K562 (cell line): ENCODE measurements at regions not wholly inside any gene's neighbourhood (a gene's known extent, or its start where the extent isn't known, plus 50 kb on each side); places are given as distances from the start of the nearest gene placed in this dataset.

Experiments used
- BRD9 ChIP-seq: fragments of 450-650 bp; IDR thresholded peaks from 2 replicates; pipeline ENCODE4 v1.6.1; 2018; ENCODE audit warnings: low read depth; ENCODE audit not compliant: partially characterized antibody
- FOXK1 ChIP-seq: sonication (generic); formaldehyde crosslinking; IDR thresholded peaks from 2 replicates; pipeline ENCODE4 v1.8.0; 2022; ENCODE audit warnings: missing genetic modification reagents, mild to moderate bottlenecking, borderline replicate concordance
- GATA2 ChIP-seq: sonication (generic); formaldehyde crosslinking; IDR thresholded peaks from 2 replicates; pipeline ENCODE4 v1.4.0; 2020; ENCODE audit warnings: mild to moderate bottlenecking, missing genetic modification reagents
- MEIS2 ChIP-seq: fragments of 450-650 bp; IDR thresholded peaks from 2 replicates; pipeline ENCODE4 v1.6.1; 2014; ENCODE audit warnings: mild to moderate bottlenecking; ENCODE audit not compliant: partially characterized antibody
- RNF2 ChIP-seq: sonication (generic); IDR thresholded peaks from 2 replicates; pipeline ENCODE4 v1.6.1; 2016
- SP1 ChIP-seq: sonication (generic); formaldehyde crosslinking; IDR thresholded peaks from 2 replicates; pipeline ENCODE4 v1.8.1; 2022; ENCODE audit warnings: mild to moderate bottlenecking, missing genetic modification reagents
- TAF1 ChIP-seq: IDR thresholded peaks from 2 replicates; pipeline ENCODE4 v1.6.1; 2011; ENCODE audit warnings: mild to moderate bottlenecking, low read length, moderate library complexity; ENCODE audit not compliant: insufficient read depth, control insufficient read depth, severe bottlenecking; ENCODE audit errors: extremely low read depth
- TEAD1 ChIP-seq, 2 experiments: fragments of 450-650 bp in 1 of 2; sonication (generic) in 1 of 2; formaldehyde crosslinking; IDR thresholded peaks; 2 replicates each; pipeline versions ENCODE4 v1.4.0 to v1.8.0; 2020 to 2022; ENCODE audit warnings: mild to moderate bottlenecking in 2 of 2, missing genetic modification reagents in 1 of 2
- TGIF2 ChIP-seq: sonication (generic); formaldehyde crosslinking; IDR thresholded peaks from 2 replicates; pipeline ENCODE4 v1.8.1; 2022; ENCODE audit warnings: mild to moderate bottlenecking, missing genetic modification reagents, moderate library complexity
- ZC3H8 ChIP-seq: fragments of 450-650 bp; IDR thresholded peaks from 2 replicates; pipeline ENCODE4 v1.6.1; 2017
- TF ChIP-seq, protein P1 (sequence below): sonication (generic); formaldehyde crosslinking; IDR thresholded peaks from 2 replicates; pipeline ENCODE4 v1.8.0; 2023; ENCODE audit warnings: missing genetic modification reagents, mild to moderate bottlenecking, borderline replicate concordance
- TF ChIP-seq, protein P2 (sequence below): fragments of 450-650 bp; IDR thresholded peaks from 2 replicates; pipeline ENCODE4 v1.6.1; 2016; ENCODE audit warnings: missing biosample characterization, missing genetic modification characterization
- TF ChIP-seq, protein P3 (sequence below): sonication (generic); formaldehyde crosslinking; IDR thresholded peaks from 2 replicates; pipeline ENCODE4 v1.8.0; 2023; ENCODE audit warnings: mild to moderate bottlenecking, missing genetic modification reagents
- TF ChIP-seq, protein P4 (sequence below): fragments of 250-450 bp; sonication (Bioruptor Pico); IDR thresholded peaks from 2 replicates; pipeline ENCODE4 v1.8.0; 2022; ENCODE audit warnings: inconsistent platforms, mild to moderate bottlenecking, moderate library complexity, borderline replicate concordance
- TF ChIP-seq, protein P5 (sequence below): IDR thresholded peaks from 2 replicates; pipeline ENCODE4 v1.6.1; 2014; ENCODE audit warnings: antibody characterized with exemption

DNA sequence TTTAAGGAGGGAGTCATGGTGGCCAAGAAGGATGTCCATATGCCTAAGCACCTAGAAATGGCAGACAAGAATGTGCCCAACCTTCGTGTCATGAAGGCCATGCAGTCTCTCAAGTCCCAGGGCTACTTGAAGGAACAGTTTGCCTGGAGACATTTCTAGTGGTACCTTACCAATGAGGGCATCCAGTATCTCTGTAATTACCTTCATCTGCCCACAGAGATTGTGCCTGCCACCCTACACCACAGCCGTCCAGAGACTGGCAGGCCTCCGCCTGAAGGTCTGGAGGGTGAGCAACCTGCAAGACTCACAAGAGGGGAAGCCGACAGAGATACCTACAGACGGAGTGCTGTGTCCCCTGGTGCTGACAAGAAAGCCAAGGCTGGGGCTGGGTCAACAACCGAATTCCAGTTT, 115.0 kb downstream of the HFE start (continued):
- peak; percentile 23 for TF ChIP-seq TAF1
- peak; percentile 31; the same call in 1 of the 2 replicates for TF ChIP-seq SP1 (CRISPR knock-in tag)
- no peak for TF ChIP-seq ZC3H8
- TF ChIP-seq, protein P1, sequence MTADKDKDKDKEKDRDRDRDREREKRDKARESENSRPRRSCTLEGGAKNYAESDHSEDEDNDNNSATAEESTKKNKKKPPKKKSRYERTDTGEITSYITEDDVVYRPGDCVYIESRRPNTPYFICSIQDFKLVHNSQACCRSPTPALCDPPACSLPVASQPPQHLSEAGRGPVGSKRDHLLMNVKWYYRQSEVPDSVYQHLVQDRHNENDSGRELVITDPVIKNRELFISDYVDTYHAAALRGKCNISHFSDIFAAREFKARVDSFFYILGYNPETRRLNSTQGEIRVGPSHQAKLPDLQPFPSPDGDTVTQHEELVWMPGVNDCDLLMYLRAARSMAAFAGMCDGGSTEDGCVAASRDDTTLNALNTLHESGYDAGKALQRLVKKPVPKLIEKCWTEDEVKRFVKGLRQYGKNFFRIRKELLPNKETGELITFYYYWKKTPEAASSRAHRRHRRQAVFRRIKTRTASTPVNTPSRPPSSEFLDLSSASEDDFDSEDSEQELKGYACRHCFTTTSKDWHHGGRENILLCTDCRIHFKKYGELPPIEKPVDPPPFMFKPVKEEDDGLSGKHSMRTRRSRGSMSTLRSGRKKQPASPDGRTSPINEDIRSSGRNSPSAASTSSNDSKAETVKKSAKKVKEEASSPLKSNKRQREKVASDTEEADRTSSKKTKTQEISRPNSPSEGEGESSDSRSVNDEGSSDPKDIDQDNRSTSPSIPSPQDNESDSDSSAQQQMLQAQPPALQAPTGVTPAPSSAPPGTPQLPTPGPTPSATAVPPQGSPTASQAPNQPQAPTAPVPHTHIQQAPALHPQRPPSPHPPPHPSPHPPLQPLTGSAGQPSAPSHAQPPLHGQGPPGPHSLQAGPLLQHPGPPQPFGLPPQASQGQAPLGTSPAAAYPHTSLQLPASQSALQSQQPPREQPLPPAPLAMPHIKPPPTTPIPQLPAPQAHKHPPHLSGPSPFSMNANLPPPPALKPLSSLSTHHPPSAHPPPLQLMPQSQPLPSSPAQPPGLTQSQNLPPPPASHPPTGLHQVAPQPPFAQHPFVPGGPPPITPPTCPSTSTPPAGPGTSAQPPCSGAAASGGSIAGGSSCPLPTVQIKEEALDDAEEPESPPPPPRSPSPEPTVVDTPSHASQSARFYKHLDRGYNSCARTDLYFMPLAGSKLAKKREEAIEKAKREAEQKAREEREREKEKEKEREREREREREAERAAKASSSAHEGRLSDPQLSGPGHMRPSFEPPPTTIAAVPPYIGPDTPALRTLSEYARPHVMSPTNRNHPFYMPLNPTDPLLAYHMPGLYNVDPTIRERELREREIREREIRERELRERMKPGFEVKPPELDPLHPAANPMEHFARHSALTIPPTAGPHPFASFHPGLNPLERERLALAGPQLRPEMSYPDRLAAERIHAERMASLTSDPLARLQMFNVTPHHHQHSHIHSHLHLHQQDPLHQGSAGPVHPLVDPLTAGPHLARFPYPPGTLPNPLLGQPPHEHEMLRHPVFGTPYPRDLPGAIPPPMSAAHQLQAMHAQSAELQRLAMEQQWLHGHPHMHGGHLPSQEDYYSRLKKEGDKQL, result 0 out of 2 replicates have a peak, but pooled peaks have one; percentile 71
- TF ChIP-seq GATA2 (CRISPR knock-in tag), result no peak
- no peak for TF ChIP-seq RNF2
- TF ChIP-seq TGIF2, result no peak
- TF ChIP-seq TEAD1 (CRISPR knock-in tag; IDR thresholded peaks at IDR 0.05), result no peak
- TF ChIP-seq, protein P2, sequence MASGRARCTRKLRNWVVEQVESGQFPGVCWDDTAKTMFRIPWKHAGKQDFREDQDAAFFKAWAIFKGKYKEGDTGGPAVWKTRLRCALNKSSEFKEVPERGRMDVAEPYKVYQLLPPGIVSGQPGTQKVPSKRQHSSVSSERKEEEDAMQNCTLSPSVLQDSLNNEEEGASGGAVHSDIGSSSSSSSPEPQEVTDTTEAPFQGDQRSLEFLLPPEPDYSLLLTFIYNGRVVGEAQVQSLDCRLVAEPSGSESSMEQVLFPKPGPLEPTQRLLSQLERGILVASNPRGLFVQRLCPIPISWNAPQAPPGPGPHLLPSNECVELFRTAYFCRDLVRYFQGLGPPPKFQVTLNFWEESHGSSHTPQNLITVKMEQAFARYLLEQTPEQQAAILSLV, result no peak
- TF ChIP-seq MEIS2, result no peak
- TF ChIP-seq, protein P3, sequence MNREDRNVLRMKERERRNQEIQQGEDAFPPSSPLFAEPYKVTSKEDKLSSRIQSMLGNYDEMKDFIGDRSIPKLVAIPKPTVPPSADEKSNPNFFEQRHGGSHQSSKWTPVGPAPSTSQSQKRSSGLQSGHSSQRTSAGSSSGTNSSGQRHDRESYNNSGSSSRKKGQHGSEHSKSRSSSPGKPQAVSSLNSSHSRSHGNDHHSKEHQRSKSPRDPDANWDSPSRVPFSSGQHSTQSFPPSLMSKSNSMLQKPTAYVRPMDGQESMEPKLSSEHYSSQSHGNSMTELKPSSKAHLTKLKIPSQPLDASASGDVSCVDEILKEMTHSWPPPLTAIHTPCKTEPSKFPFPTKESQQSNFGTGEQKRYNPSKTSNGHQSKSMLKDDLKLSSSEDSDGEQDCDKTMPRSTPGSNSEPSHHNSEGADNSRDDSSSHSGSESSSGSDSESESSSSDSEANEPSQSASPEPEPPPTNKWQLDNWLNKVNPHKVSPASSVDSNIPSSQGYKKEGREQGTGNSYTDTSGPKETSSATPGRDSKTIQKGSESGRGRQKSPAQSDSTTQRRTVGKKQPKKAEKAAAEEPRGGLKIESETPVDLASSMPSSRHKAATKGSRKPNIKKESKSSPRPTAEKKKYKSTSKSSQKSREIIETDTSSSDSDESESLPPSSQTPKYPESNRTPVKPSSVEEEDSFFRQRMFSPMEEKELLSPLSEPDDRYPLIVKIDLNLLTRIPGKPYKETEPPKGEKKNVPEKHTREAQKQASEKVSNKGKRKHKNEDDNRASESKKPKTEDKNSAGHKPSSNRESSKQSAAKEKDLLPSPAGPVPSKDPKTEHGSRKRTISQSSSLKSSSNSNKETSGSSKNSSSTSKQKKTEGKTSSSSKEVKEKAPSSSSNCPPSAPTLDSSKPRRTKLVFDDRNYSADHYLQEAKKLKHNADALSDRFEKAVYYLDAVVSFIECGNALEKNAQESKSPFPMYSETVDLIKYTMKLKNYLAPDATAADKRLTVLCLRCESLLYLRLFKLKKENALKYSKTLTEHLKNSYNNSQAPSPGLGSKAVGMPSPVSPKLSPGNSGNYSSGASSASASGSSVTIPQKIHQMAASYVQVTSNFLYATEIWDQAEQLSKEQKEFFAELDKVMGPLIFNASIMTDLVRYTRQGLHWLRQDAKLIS (CRISPR knock-in tag), result peak; percentile 48; the same call in 1 of the 2 replicates
- TF ChIP-seq, protein P4, sequence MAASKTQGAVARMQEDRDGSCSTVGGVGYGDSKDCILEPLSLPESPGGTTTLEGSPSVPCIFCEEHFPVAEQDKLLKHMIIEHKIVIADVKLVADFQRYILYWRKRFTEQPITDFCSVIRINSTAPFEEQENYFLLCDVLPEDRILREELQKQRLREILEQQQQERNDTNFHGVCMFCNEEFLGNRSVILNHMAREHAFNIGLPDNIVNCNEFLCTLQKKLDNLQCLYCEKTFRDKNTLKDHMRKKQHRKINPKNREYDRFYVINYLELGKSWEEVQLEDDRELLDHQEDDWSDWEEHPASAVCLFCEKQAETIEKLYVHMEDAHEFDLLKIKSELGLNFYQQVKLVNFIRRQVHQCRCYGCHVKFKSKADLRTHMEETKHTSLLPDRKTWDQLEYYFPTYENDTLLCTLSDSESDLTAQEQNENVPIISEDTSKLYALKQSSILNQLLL (CRISPR knock-in tag), result no peak
- TF ChIP-seq FOXK1 (CRISPR knock-in tag), result peak; percentile 72; the same call in 1 of the 2 replicates
- TF ChIP-seq BRD9, result no peak
- TF ChIP-seq, protein P5, sequence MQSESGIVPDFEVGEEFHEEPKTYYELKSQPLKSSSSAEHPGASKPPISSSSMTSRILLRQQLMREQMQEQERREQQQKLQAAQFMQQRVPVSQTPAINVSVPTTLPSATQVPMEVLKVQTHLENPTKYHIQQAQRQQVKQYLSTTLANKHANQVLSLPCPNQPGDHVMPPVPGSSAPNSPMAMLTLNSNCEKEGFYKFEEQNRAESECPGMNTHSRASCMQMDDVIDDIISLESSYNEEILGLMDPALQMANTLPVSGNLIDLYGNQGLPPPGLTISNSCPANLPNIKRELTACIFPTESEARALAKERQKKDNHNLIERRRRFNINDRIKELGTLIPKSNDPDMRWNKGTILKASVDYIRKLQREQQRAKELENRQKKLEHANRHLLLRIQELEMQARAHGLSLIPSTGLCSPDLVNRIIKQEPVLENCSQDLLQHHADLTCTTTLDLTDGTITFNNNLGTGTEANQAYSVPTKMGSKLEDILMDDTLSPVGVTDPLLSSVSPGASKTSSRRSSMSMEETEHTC, result no peak
